IPS-18a (cell line): ENCODE measurements at regions not wholly inside any gene's neighbourhood (a gene's known extent, or its start where the extent isn't known, plus 50 kb on each side); places are given as distances from the start of the nearest gene placed in this dataset.

ENCODE experiments used
- H3K27ac ChIP-seq: one replicate; pipeline ENCODE4 v1.5.1; 2013; ENCODE audit warnings: low read length
- H3K27me3 ChIP-seq: one replicate; pipeline ENCODE4 v1.6.1; 2013; ENCODE audit warnings: mild to moderate bottlenecking, low read length; ENCODE audit not compliant: control insufficient read depth, insufficient read depth
- H3K36me3 ChIP-seq: one replicate; pipeline ENCODE4 v1.6.1; 2013; ENCODE audit warnings: low read depth, low read length; ENCODE audit not compliant: control insufficient read depth
- H3K4me1 ChIP-seq: one replicate; pipeline ENCODE4 v1.6.1; 2013; ENCODE audit warnings: low read depth, low read length; ENCODE audit not compliant: control insufficient read depth
- H3K4me3 ChIP-seq: one replicate; pipeline ENCODE4 v1.5.1; 2013; ENCODE audit warnings: low read length
- H3K9ac ChIP-seq: one replicate; pipeline ENCODE4 v1.6.1; 2013; ENCODE audit warnings: mild to moderate bottlenecking, low read length, moderate library complexity
- H3K9me3 ChIP-seq: one replicate; pipeline ENCODE4 v1.6.1; 2013; ENCODE audit warnings: low read depth, low read length; ENCODE audit not compliant: control insufficient read depth

DNA sequence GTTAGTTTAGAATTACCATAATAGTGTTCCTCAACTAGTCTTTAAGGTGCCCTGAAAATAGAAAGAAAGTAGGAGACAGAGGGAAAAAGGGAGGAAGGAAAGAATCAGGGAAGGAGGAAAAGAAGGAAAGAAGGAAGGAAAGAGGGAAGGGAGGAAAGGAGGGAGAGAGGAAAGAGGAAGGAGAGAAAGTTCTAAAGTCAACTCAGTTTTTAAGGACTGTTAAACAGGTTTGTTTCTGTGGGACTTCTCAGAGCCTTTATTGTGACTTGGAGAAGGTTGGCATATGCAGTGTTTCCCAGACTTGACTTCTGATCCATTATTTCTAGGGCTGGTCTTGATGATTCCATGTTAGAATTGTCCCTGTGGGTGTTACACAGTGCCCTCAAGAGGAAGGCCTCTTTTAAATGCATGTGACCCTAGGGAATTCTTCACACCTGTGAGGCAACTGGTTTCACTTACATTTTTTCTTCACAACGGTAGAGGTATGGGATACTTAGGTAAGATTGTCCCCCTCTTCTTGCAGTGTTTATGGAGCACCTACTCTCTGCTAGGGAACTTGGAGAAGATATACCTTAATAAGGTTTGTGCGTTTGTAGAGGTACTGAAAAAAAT, 132.7 kb upstream of the GMDS start:
- no peak overlapping the region for H3K4me3 ChIP-seq
- no peak overlapping the region for H3K9ac ChIP-seq
- H3K27me3 ChIP-seq: no peaks in the 10 kb centered on the region
- no peaks in the 10 kb centered on the region for H3K9me3 ChIP-seq
- H3K4me1 ChIP-seq: no peaks in the 10 kb centered on the region
- H3K27ac ChIP-seq: no peak overlapping the region
- no peaks in the 10 kb centered on the region for H3K36me3 ChIP-seq

DNA sequence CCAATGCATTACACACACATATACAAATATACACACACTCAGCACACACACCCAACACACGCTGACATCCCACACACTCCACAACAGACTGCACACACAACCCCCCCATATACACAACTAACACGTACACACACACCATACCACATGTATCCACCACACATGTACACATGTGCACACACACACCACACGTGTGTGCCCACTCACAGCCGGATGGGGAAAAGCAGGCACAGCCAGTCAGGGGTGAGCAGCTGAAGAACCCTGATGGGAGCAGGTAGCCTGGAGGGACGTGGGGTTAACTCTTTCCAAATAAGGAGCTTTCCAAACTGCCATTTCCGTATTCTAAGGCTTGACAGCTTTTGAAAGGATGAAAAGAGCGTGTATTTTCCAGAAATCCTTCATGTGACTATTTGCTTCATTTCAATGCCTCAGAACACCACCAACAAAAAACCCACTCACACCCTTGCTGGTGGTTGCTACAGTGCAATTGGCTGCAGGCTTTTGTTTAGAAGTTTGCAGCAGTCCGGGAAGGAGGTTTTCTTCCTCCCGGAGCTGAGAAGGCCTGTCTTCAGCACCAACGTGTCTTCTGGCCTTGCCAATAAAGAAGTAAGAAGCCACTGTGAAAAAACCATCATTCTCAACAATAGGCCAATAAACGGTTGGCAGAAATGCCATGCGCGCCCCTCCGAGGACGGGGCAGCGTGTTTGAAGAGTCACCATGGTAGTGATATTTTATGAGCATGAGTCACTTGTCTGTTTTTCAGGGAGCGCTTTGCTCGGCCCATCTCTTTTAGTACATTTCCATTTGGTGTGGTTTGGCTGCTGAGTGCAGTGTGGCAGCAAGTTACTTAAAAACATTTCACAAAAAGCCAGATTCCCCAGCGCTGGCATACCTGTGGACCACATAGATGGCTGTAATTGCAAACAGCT, 131.3 kb upstream of the GMDS start:
- Histone ChIP-seq H3K9me3 (no peaks in the 10 kb centered on the region), H3K27me3 (no peaks in the 10 kb centered on the region), H3K4me1 (no peaks in the 10 kb centered on the region), H3K9ac (no peak overlapping the region), H3K36me3 (no peaks in the 10 kb centered on the region), H3K27ac (no peak overlapping the region), H3K4me3 (no peak overlapping the region)

DNA sequence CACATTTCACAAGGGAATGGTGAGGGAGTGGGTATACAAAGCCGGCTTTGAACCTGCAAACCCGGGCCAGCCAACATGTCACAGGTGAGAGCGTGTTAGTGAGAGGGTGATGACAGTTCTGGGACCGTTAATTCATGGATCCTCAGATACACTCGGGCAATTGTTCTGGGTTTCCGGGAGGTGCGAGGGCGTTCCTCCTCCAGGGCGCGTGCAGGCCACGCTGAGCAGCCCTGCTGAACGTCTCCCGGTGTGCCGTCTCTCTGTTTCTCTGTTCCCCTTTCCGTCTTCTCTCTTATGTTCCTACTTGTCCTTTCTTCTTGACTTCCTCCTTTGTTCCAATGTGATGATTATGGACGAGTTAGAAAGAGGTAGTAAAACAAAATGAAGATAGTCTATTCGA, 130.0 kb upstream of the GMDS start:
- H3K9ac ChIP-seq: no peak overlapping the region
- no peaks in the 10 kb centered on the region for H3K9me3 ChIP-seq
- H3K27me3 ChIP-seq: no peaks in the 10 kb centered on the region
- no peak overlapping the region for H3K4me3 ChIP-seq
- no peaks in the 10 kb centered on the region for H3K4me1 ChIP-seq
- H3K27ac ChIP-seq: no peak overlapping the region
- H3K36me3 ChIP-seq: no peaks in the 10 kb centered on the region

DNA sequence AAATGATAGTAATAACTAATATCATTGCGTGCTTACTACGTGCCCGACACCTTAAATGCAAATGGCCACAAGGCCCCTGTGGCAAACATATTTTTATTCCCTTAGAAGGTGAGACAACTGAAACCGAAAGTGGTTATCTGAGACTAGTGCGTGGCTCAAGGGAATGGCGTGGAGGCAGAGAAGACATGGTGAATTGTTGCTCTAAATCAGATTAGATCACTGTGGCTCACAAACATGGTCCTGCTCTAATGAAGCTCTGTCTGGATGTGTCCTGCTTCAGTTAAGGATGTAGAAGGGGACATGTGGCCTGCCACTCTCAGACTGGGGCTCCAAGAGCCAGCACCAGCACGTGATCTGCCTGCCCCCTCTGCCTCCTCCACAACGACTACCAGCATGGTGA, 124.2 kb upstream of the GMDS start:
- Histone ChIP-seq H3K4me3 (no peak overlapping the region), H3K9ac (no peak overlapping the region), H3K9me3 (no peaks in the 10 kb centered on the region), H3K4me1 (no peaks in the 10 kb centered on the region), H3K36me3 (no peaks in the 10 kb centered on the region), H3K27me3 (no peaks in the 10 kb centered on the region), H3K27ac (no peak overlapping the region)

DNA sequence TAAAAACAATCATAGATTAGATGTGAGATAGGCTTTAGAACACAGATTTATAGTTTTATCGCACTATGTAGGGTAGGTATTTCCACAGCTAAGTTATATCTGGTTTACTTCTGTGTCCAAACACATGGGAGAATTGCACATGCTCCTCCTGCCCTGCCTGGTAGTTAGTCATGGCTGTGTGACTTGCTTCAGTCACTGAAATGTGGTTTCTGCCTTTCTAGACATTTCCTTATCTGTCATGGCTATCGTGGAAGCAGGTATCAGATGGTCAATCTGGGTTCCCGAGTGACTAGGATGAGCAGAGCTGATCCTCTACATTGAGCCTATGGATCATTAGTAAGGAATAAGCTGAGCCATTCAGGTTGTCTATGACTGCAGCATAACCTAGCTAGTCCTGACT, 117.8 kb upstream of the GMDS start:
- no peak overlapping the region for H3K9ac ChIP-seq
- no peak overlapping the region for H3K4me3 ChIP-seq
- H3K9me3 ChIP-seq: no peaks in the 10 kb centered on the region
- H3K27ac ChIP-seq: no peak overlapping the region
- no peaks in the 10 kb centered on the region for H3K36me3 ChIP-seq
- no peaks in the 10 kb centered on the region for H3K27me3 ChIP-seq
- H3K4me1 ChIP-seq: no peaks in the 10 kb centered on the region

DNA sequence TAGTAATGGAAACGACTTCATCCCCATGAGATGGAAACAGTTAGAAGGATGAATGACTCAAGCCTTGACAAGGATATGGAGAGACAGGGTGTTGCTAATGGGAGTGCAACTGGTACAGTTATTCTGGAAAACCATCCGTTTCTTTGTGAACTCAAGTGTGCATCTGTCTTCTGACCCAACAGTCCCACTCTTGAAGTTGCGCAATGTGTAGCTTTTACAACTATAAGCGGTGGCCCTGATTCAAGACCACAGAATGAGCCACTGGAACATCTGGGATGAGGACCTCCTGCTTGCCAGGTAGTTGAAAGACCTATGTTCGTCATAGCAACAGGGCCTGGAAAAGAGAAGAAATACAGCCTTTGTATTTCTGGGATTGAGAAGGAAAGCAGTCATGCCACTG, 115.8 kb upstream of the GMDS start:
- H3K4me1 ChIP-seq: no peaks in the 10 kb centered on the region
- no peak overlapping the region for H3K9ac ChIP-seq
- no peak overlapping the region for H3K4me3 ChIP-seq
- H3K9me3 ChIP-seq: no peaks in the 10 kb centered on the region
- H3K27me3 ChIP-seq: no peaks in the 10 kb centered on the region
- no peaks in the 10 kb centered on the region for H3K36me3 ChIP-seq
- H3K27ac ChIP-seq: no peak overlapping the region

DNA sequence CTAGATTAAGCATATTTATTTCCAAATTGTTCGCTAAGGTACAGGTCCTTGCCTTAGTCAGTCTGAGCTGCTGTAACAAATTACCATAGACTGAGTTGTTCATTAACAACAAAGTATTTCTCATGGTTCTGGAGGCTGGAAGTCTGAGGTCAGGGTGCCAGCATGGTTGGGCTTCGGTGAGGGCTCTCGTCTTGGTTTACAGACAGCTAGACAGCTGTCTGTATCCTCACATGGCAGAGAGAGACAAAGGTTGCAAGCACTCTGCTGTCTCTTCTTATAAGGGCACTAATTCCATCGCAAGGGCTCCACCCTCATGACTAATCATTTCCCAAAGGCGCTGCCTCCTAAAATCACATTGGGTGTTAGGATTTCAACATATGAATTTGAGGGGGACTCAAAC, 115.3 kb upstream of the GMDS start:
- H3K9me3 ChIP-seq: no peaks in the 10 kb centered on the region
- no peak overlapping the region for H3K9ac ChIP-seq
- no peak overlapping the region for H3K27ac ChIP-seq
- H3K4me3 ChIP-seq: no peak overlapping the region
- no peaks in the 10 kb centered on the region for H3K36me3 ChIP-seq
- H3K4me1 ChIP-seq: no peaks in the 10 kb centered on the region
- no peaks in the 10 kb centered on the region for H3K27me3 ChIP-seq

DNA sequence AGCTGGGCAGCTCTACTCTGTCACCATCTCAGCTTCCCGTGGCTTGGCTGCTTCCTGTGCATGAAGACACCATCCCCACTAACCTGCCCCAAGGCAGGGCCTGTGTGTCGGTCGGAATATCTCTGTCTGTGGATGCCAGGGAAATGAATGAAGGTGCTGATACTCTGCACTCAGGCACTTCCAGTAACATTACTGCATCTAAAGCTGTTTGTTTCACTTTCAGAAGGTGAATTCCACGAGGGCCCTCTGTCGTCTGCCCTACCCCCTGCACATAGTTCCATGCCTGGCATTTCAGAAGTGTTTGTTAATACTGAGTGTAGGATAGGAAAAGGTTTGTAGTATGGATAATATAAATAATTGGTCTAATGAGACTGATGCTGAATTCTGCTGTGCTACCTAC, 114.7 kb upstream of the GMDS start:
- Histone ChIP-seq H3K36me3 (no peaks in the 10 kb centered on the region), H3K9ac (no peak overlapping the region), H3K27me3 (no peaks in the 10 kb centered on the region), H3K27ac (no peak overlapping the region), H3K4me3 (no peak overlapping the region), H3K4me1 (no peaks in the 10 kb centered on the region), H3K9me3 (no peaks in the 10 kb centered on the region)

DNA sequence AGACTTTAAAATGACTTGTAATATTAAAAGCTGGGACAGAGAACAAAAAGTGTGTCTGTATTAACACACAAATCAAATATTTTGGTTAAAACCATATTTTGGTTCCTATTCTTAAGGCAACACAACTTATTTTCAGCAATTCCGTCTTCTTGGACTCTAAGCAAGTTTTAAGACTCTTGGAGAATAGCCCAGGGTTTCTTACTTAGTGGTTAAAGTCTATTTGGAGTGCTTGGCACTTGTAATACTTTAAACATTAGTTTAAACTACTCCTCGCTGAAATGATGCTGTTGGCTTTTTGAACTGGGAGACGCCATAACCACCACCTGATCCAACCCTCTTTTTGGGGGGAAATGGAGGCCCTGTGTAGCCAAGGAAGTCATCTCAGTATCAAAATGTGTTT, 109.7 kb upstream of the GMDS start:
- Histone ChIP-seq H3K9me3 (no peaks in the 10 kb centered on the region), H3K4me3 (no peak overlapping the region), H3K4me1 (no peaks in the 10 kb centered on the region), H3K36me3 (no peaks in the 10 kb centered on the region), H3K27me3 (no peaks in the 10 kb centered on the region), H3K9ac (no peak overlapping the region), H3K27ac (no peak overlapping the region)

DNA sequence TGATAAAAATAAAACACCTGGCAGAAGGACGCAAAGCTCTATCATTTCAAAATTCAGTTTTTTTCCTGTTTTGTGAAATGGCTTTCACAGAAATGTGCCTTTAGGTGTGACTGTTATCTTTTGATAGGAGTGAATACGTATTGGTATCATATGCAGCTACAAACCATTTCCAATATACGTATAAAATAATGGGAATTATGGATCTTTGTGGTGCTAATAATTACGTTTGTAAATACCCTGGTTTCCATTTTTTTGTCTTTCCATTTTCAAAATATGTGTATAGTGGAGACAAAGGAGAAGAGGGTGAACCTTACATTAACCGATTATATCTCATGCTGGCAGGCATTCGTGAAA, 108.7 kb upstream of the GMDS start:
- H3K9ac ChIP-seq: no peak overlapping the region
- no peaks in the 10 kb centered on the region for H3K27me3 ChIP-seq
- no peak overlapping the region for H3K4me3 ChIP-seq
- H3K9me3 ChIP-seq: no peaks in the 10 kb centered on the region
- no peaks in the 10 kb centered on the region for H3K36me3 ChIP-seq
- H3K27ac ChIP-seq: no peak overlapping the region
- H3K4me1 ChIP-seq: no peaks in the 10 kb centered on the region

DNA sequence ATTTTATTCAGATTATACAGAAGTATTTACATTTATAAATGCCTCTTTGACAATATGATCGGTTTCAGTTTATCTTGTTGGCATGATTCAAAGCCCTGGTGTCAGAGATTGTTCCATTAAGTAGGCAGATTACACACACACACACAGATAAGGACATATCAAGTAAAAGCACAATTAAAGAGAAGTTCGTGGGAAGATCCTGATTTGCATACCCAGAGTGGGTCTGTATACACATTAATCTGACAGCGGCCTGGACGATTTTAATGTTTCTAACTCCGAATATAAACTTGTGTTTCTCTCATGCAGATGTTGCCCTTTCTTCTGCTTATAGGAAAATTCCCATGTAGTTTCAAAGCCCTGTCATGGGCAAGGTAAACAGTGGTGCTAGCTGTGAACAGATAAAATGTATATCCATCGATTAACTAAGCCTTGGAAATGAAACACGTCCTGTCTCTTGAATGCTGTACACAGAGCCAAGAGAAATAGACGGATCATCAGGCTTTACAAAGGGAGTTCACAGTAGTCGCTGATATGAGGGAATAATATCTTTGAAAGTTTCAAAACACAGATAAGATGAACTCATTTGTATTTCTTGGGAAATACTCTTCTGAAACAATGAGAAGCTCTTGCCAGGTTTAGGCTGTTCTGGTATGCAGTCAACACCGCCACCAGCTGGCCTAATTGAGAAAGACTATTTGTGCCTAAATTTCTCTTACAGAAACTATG, 108.2 kb upstream of the GMDS start:
- no peaks in the 10 kb centered on the region for H3K27me3 ChIP-seq
- H3K9me3 ChIP-seq: no peaks in the 10 kb centered on the region
- no peak overlapping the region for H3K9ac ChIP-seq
- H3K4me3 ChIP-seq: no peak overlapping the region
- H3K27ac ChIP-seq: no peak overlapping the region
- H3K4me1 ChIP-seq: no peaks in the 10 kb centered on the region
- no peaks in the 10 kb centered on the region for H3K36me3 ChIP-seq
